GM12864 (cell line): ENCODE measurements at regions not wholly inside any gene's neighbourhood (a gene's known extent, or its start where the extent isn't known, plus 50 kb on each side); places are given as distances from the start of the nearest gene placed in this dataset.

Experiments
- DNase-seq: peaks from one replicate; pipeline ENCODE4 v3.0.0-alpha.2; 2011; ENCODE audit warnings: low read depth
- H3K4me3 ChIP-seq: 2 replicates; pipeline ENCODE4 v1.5.1; 2011; ENCODE audit warnings: mild to moderate bottlenecking, low read depth, low read length, control low read depth
- CTCF ChIP-seq: IDR thresholded peaks from 2 replicates; pipeline ENCODE4 v1.5.1; 2011; ENCODE audit warnings: low read depth, mild to moderate bottlenecking, moderate library complexity, low read length, control low read depth, inconsistent platforms; ENCODE audit errors: missing control alignments

- no peak for DNase-seq
- no peak for TF ChIP-seq CTCF
- H3K4me3 ChIP-seq, result no peak overlapping the region
Observed at GRCh38 chr18:64893349-64893748, 744.5 kb upstream of the LINC00305 start.

DNA sequence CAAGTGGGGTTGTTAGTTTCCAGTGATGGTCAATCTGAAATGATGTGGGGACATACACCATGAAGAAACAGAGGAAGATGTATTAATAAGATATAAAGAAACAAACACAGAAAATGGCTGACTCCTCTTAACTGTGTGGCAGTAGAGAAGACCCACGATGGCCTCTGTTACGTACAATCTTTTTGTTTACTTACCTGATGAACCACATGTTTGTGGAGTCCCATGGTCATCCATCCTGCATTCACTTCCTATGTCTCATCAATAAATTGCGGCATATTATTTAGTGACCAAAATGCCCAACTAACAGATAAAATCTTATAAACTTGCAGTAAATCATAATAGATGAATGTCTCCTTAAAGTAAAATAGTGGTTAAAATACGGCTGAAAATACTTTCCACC lies 740.1 kb upstream of the LINC00305 start:
- no peak for TF ChIP-seq CTCF
- no peak for DNase-seq
- no peak overlapping the region for H3K4me3 ChIP-seq

- H3K4me3 ChIP-seq, result no peak overlapping the region
- no peak for TF ChIP-seq CTCF
- no peak for DNase-seq
Observed at GRCh38 chr18:64886995-64887394, 738.1 kb upstream of the LINC00305 start.

DNA sequence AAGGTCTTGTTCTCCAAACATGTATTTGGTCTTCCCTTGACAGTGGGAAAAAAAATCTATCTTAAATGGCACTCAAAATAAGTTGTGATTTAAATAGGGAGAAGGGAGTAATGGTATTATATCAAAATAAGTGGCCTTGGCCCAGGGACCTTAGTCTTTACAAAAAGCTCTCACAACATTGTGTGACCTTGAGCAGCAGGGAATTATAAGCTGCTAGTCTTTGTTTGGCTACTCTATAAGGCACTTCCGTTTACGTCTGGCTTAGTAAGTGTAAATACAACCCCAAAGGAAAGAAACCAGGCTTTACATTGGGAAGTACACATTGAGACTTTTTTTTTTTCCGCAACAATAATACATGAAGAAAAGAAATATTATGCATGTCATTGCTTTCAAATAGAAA lies 734.0 kb upstream of the LINC00305 start:
- no peak for TF ChIP-seq CTCF
- DNase-seq, result no peak
- no peak overlapping the region for H3K4me3 ChIP-seq

DNA sequence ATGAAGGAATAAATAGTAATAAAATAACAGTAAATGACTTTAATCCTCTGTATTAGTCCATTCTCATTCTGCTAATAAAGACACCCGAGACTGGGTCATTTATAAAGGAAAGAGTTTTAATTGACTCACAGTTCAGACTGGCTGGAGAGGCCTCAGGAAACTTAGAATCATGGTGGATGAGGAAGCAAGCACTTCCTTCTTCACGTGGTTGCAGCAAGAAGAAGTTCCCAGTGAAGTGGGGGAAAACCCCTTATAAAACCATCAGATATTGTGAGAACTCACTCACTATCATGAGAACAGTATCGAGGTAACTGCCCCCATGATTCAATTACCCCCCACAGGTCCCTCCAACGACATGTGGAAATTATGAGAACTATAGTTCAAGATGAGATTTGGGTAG lies 727.9 kb upstream of the LINC00305 start:
- no peak overlapping the region for H3K4me3 ChIP-seq
- no peak for TF ChIP-seq CTCF
- no peak for DNase-seq

- no peak overlapping the region for H3K4me3 ChIP-seq
- DNase-seq, result no peak
- no peak for TF ChIP-seq CTCF
Observed at GRCh38 chr18:64872710-64873458, 724.0 kb upstream of the LINC00305 start.

GRCh38 chr18:64854112-64854511 lies 705.2 kb upstream of the LINC00305 start:
- H3K4me3 ChIP-seq, result no peak overlapping the region
- no peak for TF ChIP-seq CTCF
- DNase-seq, result no peak
